Naive thymus-derived CD4-positive, alpha-beta T cell (primary cell): ENCODE measurements at regions not wholly inside any gene's neighbourhood (a gene's known extent, or its start where the extent isn't known, plus 50 kb on each side); places are given as distances from the start of the nearest gene placed in this dataset.

Experiments
- ATAC-seq: fragments of 150-1000 bp; cut with Tn5 transposase; 2 replicates; pipeline ENCODE4 v1.10.0; 2021; ENCODE audit warnings: mild to moderate bottlenecking, moderate library complexity
- CTCF ChIA-PET: fragments of 350-600 bp; sonication (Branson Sonifier 250); formaldehyde crosslinking; loops from one replicate; lab custom pipeline; 2021; ENCODE audit warnings: antibody characterized with exemption; lab: Charles Lee
- POLR2A ChIA-PET: fragments of 350-600 bp; sonication (Branson Sonifier 250); formaldehyde crosslinking; loops from one replicate; lab custom pipeline; 2021; ENCODE audit warnings: antibody characterized with exemption, inconsistent platforms; lab: Charles Lee
- DNase-seq, 9 donors: peaks; one replicate each; pipeline versions ENCODE4 v3.0.0 to v3.0.0-alpha.2; 2020 to 2022; ENCODE audit warnings: mixed read lengths in 1 of 9
- H3K27ac ChIP-seq: one replicate; pipeline ENCODE4 v1.7.0; 2013; ENCODE audit warnings: mild to moderate bottlenecking, low read depth, low read length, moderate library complexity
- H3K27me3 ChIP-seq, 2 donors: one replicate each; pipeline ENCODE4 v1.7.0; 2013; ENCODE audit warnings: low read length in 2 of 2, mild to moderate bottlenecking in 2 of 2, moderate library complexity in 2 of 2; ENCODE audit not compliant: control insufficient read depth in 2 of 2, insufficient read depth in 2 of 2
- H3K36me3 ChIP-seq, 3 experiments: 1 replicate in 2 of 3; 2 replicates in 1 of 3; pipeline ENCODE4 v1.7.0; 2013; ENCODE audit warnings: low read length in 3 of 3, mild to moderate bottlenecking in 3 of 3, moderate library complexity in 1 of 3; ENCODE audit not compliant: insufficient read depth in 3 of 3, control insufficient read depth in 2 of 3
- H3K4me1 ChIP-seq, 2 donors: one replicate each; pipeline ENCODE4 v1.7.0; 2013; ENCODE audit warnings: low read length in 2 of 2, mild to moderate bottlenecking in 2 of 2, moderate library complexity in 1 of 2; ENCODE audit not compliant: control insufficient read depth in 2 of 2, insufficient read depth in 2 of 2
- H3K4me3 ChIP-seq: 2 replicates; pipeline ENCODE4 v1.7.0; 2013; ENCODE audit warnings: mild to moderate bottlenecking, low read length
- H3K9me3 ChIP-seq, 3 experiments: 1 replicate in 2 of 3; 2 replicates in 1 of 3; pipeline ENCODE4 v1.7.0; 2013; ENCODE audit warnings: low read length in 3 of 3; ENCODE audit not compliant: control insufficient read depth in 2 of 3
- H3K27ac Mint-ChIP-seq, 9 donors: one replicate each; pipeline ENCODE4 v1.8.0; 2020 to 2022; ENCODE audit warnings: mixed read lengths in 9 of 9, mild to moderate bottlenecking in 8 of 9, moderate library complexity in 5 of 9, inconsistent platforms in 2 of 9
- H3K27me3 Mint-ChIP-seq, 5 donors: one replicate each; pipeline ENCODE4 v1.8.0; 2021 to 2022; ENCODE audit warnings: mixed read lengths in 5 of 5, mild to moderate bottlenecking in 1 of 5
- H3K36me3 Mint-ChIP-seq, 5 donors: one replicate each; pipeline ENCODE4 v1.8.0; 2020 to 2022; ENCODE audit warnings: mixed read lengths in 5 of 5, mild to moderate bottlenecking in 3 of 5, inconsistent platforms in 1 of 5
- H3K4me1 Mint-ChIP-seq, 7 donors: one replicate each; pipeline ENCODE4 v1.8.0; 2020 to 2022; ENCODE audit warnings: mixed read lengths in 7 of 7, mild to moderate bottlenecking in 3 of 7, inconsistent platforms in 1 of 7
- H3K4me3 Mint-ChIP-seq, 10 donors: one replicate each; pipeline ENCODE4 v1.8.0; 2020 to 2022; ENCODE audit warnings: mild to moderate bottlenecking in 10 of 10, mixed read lengths in 10 of 10, moderate library complexity in 6 of 10, inconsistent platforms in 2 of 10
- H3K9me3 Mint-ChIP-seq, 11 donors: one replicate each; pipeline ENCODE4 v1.8.0; 2020 to 2022; ENCODE audit warnings: mixed read lengths in 11 of 11, mild to moderate bottlenecking in 4 of 11, inconsistent platforms in 1 of 11, moderate library complexity in 1 of 11
- intact Hi-C, 2 donors: fragments of 100-400 bp; cut with micrococcal nuclease; formaldehyde crosslinking; loops; one replicate each; pipeline ENCODE4 v1.15.1; 2023

DNA sequence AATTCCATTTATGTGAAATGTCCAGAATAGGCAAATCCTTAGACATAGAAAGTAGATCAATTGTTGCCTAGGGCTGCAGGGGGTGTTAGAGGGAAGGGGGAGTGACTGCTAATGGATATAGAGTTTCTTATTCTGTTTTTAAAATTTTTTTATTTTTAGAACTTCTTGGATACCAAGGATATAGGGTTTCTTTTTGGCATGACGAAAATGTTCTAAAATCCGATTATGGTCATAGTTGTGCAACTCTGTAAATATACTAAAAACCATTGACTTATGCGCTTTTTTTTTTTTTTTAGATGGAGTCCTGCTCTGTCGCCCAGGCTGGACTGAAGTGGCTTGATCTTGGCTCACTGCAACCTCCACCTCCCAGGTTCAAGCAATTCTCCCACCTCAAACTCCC lies 125.2 kb upstream of the USP9X start:
- Mint-ChIP-seq H3K27ac (no peak overlapping the region), H3K36me3 (no peaks in the 10 kb centered on the region), H3K27me3 (no peaks in the 10 kb centered on the region), H3K4me1 (peaks cover 0 to 2% (median 0%) of the 10 kb centered on the region in 7 donors), H3K9me3 (peaks cover 0 to 6% (median 0%) of the 10 kb centered on the region in 11 donors), H3K4me3 (no peak overlapping the region)
- Histone ChIP-seq H3K27me3 (no peaks in the 10 kb centered on the region), H3K4me3 (no peak overlapping the region), H3K36me3 (no peaks in the 10 kb centered on the region), H3K4me1 (no peaks in the 10 kb centered on the region), H3K27ac (no peak overlapping the region), H3K9me3 (no peaks in the 10 kb centered on the region)
- POLR2A ChIA-PET: no interaction called here
- CTCF ChIA-PET: no interaction called here
- ATAC-seq (no peak), DNase-seq (no peak)
- intact Hi-C loops: no loop called here

DNA sequence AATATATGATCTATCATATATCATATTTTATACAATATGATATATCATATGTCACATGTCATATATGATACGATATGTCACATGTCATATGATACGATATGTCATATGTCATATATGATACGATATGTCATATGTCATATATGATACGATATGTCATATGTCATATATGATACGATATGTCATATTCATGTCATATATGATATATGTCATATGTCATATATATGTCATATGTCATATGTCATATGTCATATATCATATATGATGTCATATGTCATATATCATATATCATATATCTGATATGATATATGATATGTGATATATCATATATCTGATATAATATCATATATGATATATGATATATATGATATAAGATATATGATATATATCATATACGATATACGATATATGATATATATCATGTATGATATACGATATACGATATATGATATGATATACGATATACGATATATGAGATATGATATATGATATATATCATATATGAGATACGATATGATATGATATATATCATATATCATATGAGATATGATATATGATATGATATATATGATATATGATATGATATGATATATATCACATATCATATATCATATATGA lies 122.3 kb upstream of the USP9X start:
- H3K27ac ChIP-seq: no peak overlapping the region
- Mint-ChIP-seq H3K4me3 (no peak overlapping the region), H3K36me3 (no peaks in the 10 kb centered on the region), H3K27me3 (no peaks in the 10 kb centered on the region), H3K4me1 (peaks cover 0 to 5% (median 0%) of the 10 kb centered on the region in 7 donors), H3K9me3 (peaks cover 0 to 6% (median 0%) of the 10 kb centered on the region in 11 donors), H3K27ac (no peak overlapping the region)
- H3K36me3 ChIP-seq: no peaks in the 10 kb centered on the region
- H3K9me3 ChIP-seq: no peaks in the 10 kb centered on the region
- H3K4me3 ChIP-seq: no peak overlapping the region
- intact Hi-C loops: no loop called here
- no peaks in the 10 kb centered on the region for H3K4me1 ChIP-seq
- ATAC-seq: no peak
- no peak for DNase-seq
- ChIA-PET CTCF (no interaction called here), POLR2A (no interaction called here)
- no peaks in the 10 kb centered on the region for H3K27me3 ChIP-seq

DNA sequence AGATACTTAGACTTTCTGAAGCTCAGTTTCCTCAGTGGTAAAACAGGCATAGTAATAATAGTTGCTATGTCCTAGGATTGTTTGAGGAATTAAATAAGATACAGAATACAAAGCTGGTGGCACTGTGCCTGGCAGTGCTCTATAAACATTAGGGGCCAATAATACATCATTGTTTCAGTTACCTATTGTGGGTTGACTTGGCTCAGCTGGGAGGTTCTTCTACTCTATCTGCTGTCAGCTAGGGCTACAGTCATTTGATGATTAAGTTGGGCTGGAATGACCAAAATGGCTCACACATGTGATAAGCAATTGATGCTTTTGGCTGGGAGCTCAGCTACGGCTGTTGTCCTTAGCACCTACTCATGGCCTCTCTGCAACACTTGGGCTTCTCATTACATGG lies 121.2 kb upstream of the USP9X start:
- peaks cover 0 to 6% (median 0%) of the 10 kb centered on the region in 11 donors for H3K9me3 Mint-ChIP-seq
- H3K27ac Mint-ChIP-seq: no peak overlapping the region
- Histone ChIP-seq H3K27me3 (no peaks in the 10 kb centered on the region), H3K36me3 (no peaks in the 10 kb centered on the region), H3K4me3 (no peak overlapping the region), H3K9me3 (no peaks in the 10 kb centered on the region), H3K4me1 (no peaks in the 10 kb centered on the region), H3K27ac (no peak overlapping the region)
- DNase-seq (no peak), ATAC-seq (no peak)
- no peaks in the 10 kb centered on the region for H3K36me3 Mint-ChIP-seq
- ChIA-PET POLR2A (no interaction called here), CTCF (no interaction called here)
- H3K4me1 Mint-ChIP-seq: peaks cover 0 to 5% (median 0%) of the 10 kb centered on the region in 7 donors
- no peaks in the 10 kb centered on the region for H3K27me3 Mint-ChIP-seq
- no peak overlapping the region for H3K4me3 Mint-ChIP-seq
- intact Hi-C loops: no loop called here

DNA sequence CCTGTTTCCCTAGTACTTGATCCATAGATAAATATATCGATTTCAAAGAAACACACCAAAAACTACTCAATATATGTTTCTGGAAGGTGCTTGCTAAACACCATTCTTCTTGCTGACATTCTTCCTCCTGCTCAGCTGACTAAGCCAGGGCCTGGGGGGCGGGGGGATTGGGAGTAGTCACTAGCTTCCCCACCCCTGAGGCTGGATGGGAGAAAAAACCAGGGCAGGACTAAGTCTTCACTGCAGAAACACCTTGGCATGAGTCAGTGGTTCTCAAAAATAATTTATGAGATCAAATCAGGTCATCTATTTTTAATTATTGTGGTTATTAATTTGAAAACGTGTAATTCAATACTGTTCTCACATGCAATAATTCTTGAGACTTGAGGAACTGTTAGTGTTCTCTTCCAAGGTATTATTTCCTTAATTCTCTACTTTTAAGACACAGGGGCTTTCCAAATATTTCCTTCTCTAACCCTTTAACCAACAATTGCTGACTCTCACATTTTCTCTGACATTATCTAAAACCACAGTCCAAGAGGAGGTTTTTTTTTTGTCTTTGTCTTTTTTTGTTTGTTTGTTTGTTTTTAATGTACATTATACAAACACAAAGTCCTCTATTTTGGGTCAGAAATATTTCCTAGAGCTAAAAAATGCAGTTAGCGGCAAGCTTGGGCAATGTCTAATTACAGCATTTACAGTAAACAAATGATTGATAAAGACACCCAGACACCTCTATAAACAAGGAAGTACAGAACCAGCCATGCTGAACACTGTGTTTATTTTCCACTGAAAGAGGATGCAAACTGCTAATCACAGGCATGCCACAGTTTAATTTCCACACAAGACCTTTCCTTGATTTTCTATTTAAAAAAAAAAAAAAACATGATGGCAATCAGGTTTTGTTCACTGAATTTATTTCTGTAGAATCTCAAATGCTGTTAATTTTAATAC lies 120.3 kb upstream of the USP9X start:
- no peak for ATAC-seq
- intact Hi-C loops: no loop called here
- CTCF ChIA-PET: no interaction called here

DNA sequence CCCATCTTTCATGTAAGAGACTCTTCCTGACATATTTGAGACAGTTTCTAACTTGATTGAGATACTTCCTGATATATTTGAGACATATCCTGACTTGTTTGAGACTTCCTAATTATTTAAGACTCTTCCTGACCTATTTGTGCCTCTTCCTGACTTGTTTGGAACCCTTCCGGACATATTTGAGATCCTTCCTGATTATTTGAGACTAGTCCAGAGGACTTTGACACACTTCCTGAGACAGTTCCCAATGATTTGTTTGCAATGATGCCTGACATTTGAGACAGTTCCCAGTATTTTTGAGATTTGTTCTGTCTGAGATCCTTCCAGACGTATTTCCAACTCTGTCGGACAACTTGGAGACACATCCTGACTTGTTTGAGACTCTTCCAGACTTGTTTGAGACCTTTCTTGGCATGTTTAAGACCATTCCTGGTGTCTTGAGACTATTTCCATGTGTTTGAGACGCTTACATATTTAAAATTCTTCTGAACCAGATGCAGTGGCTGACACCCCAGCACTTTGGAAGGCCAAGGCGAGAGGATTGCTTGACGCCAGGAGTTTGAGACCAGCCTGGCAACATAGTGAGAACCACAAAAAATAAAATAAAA lies 118.9 kb upstream of the USP9X start:
- DNase-seq (no peak), ATAC-seq (no peak)
- H3K36me3 ChIP-seq: no peaks in the 10 kb centered on the region
- Mint-ChIP-seq H3K27ac (peak overlapping the region in 1 of 9 donors; percentile 40), H3K36me3 (peaks cover 0 to 4% (median 0%) of the 10 kb centered on the region in 5 donors), H3K27me3 (no peaks in the 10 kb centered on the region), H3K4me1 (peaks cover 0 to 5% (median 2%) of the 10 kb centered on the region in 7 donors), H3K4me3 (no peak overlapping the region), H3K9me3 (peaks cover 0 to 8% (median 0%) of the 10 kb centered on the region in 11 donors)
- intact Hi-C loops: no loop called here
- H3K4me1 ChIP-seq: no peaks in the 10 kb centered on the region
- no peaks in the 10 kb centered on the region for H3K9me3 ChIP-seq
- no peak overlapping the region for H3K4me3 ChIP-seq
- POLR2A ChIA-PET: no interaction called here
- no peak overlapping the region for H3K27ac ChIP-seq
- H3K27me3 ChIP-seq: no peaks in the 10 kb centered on the region
- CTCF ChIA-PET: no interaction called here

More for the DNA sequence above, 120.3 kb upstream of the USP9X start:
- H3K9me3 ChIP-seq: no peaks in the 10 kb centered on the region
- no peaks in the 10 kb centered on the region for H3K36me3 ChIP-seq
- no peaks in the 10 kb centered on the region for H3K27me3 ChIP-seq
- H3K27me3 Mint-ChIP-seq: no peaks in the 10 kb centered on the region
- POLR2A ChIA-PET: interaction anchor here (0.8 kb wide), 1 partner anchor 22 kb away, joined by 3 read pairs; no protein-coding TSS in a partner anchor
- no peak overlapping the region for H3K4me3 Mint-ChIP-seq
- H3K4me3 ChIP-seq: no peak overlapping the region
- H3K36me3 Mint-ChIP-seq: no peaks in the 10 kb centered on the region
- H3K9me3 Mint-ChIP-seq: peaks cover 0 to 6% (median 0%) of the 10 kb centered on the region in 11 donors
- H3K4me1 ChIP-seq: no peaks in the 10 kb centered on the region
- no peak for DNase-seq
- no peak overlapping the region for H3K27ac Mint-ChIP-seq
- no peak overlapping the region for H3K27ac ChIP-seq
- H3K4me1 Mint-ChIP-seq: peaks cover 0 to 5% (median 2%) of the 10 kb centered on the region in 7 donors

DNA sequence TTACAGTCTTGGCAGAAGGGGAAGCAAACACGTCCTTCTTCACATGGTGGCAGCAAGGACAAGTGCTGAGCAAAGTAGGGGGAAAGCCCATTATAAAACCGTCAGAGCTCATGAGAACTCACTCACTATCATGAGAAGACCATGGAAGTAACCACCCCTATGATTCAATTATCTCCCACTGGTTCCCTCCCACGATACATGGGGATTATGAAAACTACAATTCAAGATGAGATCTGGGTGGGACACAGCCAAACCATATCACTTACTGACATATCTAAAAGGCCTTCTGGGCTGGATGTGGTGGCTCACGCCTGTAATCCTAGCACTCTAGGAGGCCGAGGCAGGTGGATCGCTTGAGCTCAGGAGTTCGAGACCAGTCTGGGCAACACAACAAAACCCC lies 117.1 kb upstream of the USP9X start:
- no peaks in the 10 kb centered on the region for H3K27me3 Mint-ChIP-seq
- intact Hi-C loops: no loop called here

More for the DNA sequence above, 117.1 kb upstream of the USP9X start:
- Histone ChIP-seq H3K27me3 (no peaks in the 10 kb centered on the region), H3K4me3 (no peak overlapping the region), H3K9me3 (no peaks in the 10 kb centered on the region), H3K36me3 (no peaks in the 10 kb centered on the region), H3K4me1 (no peaks in the 10 kb centered on the region), H3K27ac (no peak overlapping the region)
- Mint-ChIP-seq H3K4me3 (no peak overlapping the region), H3K4me1 (peaks cover 0 to 5% (median 2%) of the 10 kb centered on the region in 7 donors), H3K9me3 (peaks cover 0 to 8% (median 0%) of the 10 kb centered on the region in 11 donors), H3K27ac (peak overlapping the region in 1 of 9 donors; percentile 7), H3K36me3 (peaks cover 0 to 5% (median 0%) of the 10 kb centered on the region in 5 donors)
- DNase-seq (no peak), ATAC-seq (no peak)
- ChIA-PET POLR2A (no interaction called here), CTCF (no interaction called here)
